HG03460 (cell line): ENCODE measurements at regions not wholly inside any gene's neighbourhood (a gene's known extent, or its start where the extent isn't known, plus 50 kb on each side); places are given as distances from the start of the nearest gene placed in this dataset.

Source experiments
- ATAC-seq: cut with Tn5 transposase; IDR thresholded peaks from one replicate; pipeline ENCODE4 v1.9.1; 2021; ENCODE audit not compliant: unreplicated experiment

- ATAC-seq: no peak
Observed at GRCh38 chr16:66152823-66153393, 213.6 kb upstream of the CDH5 start.

GRCh38 chr16:66152181-66152580, 214.3 kb upstream of the CDH5 start:
- no peak for ATAC-seq

DNA sequence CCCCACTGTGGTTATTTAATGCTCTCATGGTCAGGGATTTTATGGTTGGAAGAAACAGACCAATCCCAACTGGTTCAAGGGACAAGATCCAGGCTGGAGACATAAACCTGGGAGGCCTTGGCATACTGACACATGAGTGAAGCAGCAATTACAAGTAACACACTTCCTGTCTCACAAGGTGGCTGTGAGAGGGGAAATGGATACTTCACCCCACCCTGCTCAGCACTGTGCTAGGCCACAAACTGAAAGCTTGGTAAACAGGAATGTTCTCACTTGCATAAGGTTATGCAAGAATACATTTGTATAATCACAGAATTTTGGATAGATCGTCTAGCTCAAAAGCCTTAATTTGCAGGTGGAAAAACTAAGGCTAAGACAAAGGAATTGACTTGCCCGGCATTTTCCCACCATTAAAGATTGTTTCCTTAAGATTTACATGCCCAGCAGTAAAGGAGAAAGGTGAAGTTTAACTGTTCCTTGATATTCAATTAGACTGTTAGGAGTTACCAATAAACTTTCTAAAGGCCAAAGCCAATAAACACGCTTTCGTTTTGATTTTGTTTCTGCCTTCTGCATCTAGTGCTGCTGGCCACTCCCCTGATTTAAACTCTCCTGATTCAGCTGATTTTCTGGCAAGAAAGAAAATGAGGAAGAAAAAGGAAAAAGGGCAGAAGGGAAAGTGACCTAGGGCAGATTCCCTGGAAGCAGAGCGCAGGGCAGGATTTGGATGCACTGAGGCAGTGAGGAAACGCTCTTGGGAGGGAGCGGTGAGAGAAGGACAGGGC, 215.6 kb upstream of the CDH5 start:
- no peak for ATAC-seq

DNA sequence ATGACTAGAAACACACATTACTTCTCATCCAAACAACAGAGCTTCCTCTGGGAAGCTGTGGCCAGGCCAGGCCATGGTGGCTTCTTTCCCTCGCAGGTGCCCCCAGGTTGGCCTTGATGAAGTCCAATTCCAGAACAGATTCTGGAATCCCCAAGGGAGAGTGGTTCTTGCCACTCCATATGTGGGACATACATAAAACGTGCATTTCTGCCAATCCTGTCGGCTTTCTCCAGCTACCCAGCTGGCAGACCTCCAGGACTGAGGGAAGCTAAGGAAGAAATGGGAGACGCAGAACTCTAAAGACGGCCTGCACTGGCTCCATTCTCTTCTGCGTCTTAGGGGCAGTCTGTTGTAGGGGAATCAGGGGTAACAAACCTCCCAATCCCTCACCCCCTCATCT, 219.2 kb upstream of the CDH5 start:
- no peak for ATAC-seq

DNA sequence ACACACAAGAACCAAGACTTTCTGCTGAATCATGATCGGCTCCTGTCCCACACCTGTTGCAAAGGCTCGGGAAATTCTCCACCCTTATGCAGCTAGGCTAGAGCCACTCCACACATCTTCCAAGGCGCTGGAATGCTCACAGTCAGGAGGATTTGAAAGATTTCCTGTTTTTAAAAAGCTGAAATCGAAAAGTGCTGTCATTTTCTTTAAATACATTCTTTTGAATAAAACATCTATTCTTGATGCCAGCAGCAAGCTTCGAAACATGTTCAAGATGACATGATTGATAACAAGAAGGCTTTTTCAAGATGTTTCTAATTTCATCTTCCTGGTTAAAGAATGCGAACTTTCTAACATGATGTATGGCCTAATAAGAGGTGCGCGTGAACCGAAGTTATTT, 219.7 kb upstream of the CDH5 start:
- no peak for ATAC-seq

- no peak for ATAC-seq
Observed at GRCh38 chr16:66144641-66145040, 221.8 kb upstream of the CDH5 start.

- no peak for ATAC-seq
Observed at GRCh38 chr16:66143415-66143814, 223.1 kb upstream of the CDH5 start.

DNA sequence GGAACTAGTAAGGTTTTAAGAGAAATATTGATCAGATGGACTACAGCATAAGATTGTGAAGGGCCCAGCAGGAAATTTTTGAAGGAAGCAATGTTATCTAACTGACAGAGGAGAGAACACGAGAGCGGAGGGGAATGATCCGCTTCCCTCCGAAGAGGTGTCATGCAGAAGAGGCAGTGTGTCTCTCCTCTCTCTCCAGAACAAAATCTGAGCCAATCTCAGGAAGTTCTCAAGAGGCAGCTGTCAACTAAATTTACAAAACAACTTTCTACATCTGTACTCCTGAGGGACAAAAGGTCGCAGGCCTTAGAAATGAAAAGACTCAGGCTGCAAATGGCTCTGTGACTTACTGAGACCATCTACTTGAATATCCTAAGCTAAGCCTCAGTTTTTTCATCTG, 224.6 kb upstream of the CDH5 start:
- no peak for ATAC-seq

- no peak for ATAC-seq
Observed at GRCh38 chr16:66137853-66138252, 228.6 kb upstream of the CDH5 start.

GRCh38 chr16:66136841-66137240, 229.7 kb upstream of the CDH5 start:
- no peak for ATAC-seq

DNA sequence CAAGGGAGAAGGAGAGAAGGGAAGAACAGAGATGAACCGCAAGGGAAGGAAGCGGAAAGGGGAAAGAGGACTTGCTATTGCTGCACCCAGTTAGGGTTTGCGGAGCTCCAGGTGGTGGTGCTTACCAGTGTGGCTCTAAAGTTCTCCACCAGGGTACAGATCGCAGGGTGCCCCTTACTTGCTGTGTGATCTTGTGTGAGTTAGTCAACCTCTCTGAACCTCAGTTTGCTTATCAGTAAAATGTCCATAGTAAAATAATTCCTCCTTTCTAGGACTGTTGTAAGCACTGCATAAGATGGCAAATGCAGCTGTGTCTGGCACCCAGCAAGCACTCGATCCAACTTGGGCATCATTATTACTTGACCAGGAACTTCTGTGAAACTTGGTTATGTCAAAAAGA, 230.7 kb upstream of the CDH5 start:
- no peak for ATAC-seq

DNA sequence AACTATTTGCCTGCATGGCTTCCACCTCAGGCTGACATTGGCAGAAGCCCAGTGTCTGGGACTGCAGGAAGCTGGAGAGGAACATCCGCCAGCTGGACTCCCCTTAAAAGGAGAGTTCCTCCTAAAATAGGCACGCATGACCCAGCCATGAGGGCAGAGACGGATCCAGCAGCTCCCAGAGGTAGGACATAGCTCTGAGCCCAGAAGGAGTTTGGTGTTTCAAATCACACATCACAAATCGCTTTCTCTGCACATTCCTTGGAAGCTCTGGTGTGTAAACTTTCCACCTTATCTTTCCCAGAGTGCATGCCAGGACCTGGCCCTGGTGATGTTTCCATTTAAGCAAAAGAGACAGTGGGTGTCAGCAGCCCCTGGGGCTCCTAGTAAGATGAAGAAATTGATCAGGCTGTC, 231.1 kb upstream of the CDH5 start:
- ATAC-seq: no peak

- ATAC-seq: no peak
Observed at GRCh38 chr16:66134875-66135274, 231.6 kb upstream of the CDH5 start.

DNA sequence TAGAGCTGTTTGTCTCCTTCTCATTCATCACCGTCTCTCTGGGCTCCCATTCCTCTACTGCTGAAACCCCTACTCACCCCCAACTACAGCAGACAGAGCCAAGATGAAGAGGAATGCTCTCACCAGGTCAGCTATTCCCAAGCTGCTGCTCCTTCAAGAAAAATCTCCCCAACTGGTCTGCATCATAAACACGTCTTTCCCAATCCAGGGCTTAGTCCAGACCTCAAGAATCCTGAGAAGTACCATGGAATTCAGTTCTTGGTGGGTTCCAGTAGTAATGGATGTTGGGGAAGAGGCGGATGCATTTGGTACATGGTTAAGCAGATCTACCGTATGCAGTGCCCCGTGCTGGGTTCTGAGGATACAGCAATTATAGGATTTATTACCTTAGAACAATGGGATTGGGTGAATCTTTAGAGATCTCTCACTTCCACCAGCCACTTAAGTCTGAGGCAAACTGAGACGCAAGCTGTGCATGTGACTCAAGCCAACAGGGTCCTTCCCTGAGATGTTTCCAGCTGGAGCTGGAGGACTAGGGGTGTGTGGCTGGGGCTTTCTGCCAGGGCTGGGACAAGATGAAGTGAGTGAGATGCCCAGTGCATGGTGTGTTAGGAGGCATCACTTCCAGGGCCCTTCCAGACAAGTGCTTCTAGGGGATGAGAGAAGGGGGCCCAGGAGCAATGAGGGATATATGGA, 232.7 kb upstream of the CDH5 start:
- ATAC-seq: no peak

GRCh38 chr16:66131895-66132294, 234.6 kb upstream of the CDH5 start:
- ATAC-seq: no peak

- ATAC-seq: no peak
Observed at GRCh38 chr16:66131156-66131807, 235.2 kb upstream of the CDH5 start.

DNA sequence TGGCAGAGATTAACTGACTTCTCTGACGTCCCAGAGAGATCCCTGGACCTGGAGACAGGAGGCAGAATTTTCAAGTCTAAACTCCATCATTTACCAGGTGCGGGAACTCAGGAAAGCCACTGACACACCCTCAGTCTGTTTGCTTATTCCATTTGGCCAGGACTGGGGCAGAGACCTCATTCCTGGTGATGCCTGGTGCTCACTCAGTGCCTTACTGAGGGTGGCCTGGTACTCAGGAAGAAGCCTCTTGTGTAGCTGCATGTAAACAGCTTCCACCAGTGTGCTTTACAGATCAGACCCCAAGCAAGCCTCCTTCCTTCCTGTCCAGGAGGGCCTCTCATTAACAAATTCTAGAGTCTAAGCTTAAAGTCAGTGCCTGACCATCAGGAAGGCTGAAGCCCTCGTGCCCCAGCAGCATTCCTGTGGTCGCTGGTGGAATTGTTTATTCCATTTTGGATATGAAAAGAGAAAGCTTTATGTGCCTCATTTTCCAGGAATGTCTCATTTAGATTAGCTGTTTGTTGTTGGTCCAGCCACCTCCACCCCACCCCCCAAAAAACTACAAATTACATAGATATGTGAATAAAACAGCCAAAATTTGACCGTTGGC, 236.1 kb upstream of the CDH5 start:
- no peak for ATAC-seq

DNA sequence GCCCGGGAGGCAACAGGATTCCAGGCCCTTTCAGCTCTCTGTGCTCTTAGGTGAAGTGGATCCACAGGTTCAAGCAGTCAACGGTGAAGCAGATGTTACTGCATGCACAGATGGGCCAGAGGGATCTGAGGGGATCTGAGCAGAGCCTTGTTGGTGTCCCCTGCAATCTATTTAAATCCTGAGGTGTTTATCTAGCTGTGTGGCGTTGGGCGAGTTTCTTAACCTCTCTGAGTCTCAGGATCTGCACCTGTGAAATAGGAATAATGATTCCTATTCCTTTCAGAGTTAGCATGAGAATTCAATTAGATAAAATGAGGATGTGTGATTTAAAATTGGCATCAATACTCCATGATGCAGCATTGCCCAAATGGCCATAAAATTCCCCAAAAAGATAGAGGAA, 237.3 kb upstream of the CDH5 start:
- ATAC-seq: no peak

DNA sequence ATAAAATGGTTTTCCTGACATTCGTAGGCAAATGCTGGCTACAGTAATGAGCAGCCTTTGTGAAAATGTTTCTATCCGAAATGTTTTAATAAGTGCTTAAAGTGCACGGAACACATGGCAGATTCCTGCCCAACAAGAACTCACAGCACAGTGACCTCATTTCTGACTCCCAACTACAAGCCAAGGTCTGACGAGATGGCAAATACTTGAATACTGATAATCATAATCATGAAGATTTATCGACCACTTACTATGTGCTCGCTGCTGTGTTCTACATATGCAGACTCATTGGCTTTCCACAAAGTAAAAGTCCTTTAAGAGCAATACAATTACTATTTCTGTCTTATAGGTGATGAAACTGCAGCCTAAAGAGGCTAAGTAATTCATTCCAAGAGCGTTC, 238.1 kb upstream of the CDH5 start:
- no peak for ATAC-seq

GRCh38 chr16:66127459-66128370, 238.8 kb upstream of the CDH5 start:
- ATAC-seq: no peak
